ENCODE measurements at regions not wholly inside any gene's neighbourhood (a gene's known extent, or its start where the extent isn't known, plus 50 kb on each side); places are given as distances from the start of the nearest gene placed in this dataset.

DNA sequence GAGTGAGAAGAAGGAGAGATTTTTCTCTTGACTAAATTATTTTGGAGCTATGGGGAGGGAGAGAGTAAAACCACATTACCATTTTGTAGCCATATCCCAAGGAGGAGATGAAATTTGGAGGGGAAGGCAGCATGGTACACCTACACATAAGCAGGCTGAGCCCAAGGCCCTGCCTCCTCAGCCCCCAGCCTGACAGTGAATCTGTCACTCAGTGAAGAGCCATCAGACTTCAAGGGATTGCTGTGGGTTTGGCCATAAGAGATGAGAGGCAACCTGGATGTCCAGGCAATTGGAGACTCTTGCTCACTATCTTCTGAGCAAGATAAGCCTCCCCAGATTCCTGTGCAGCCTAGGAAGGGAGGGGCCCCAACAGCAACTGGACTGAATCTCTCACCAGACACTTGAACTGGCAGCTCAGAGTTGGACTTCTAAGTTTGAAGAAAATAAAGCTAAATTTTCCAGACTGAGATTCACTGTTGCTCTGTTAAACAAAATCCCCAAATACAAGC is 216.6 kb downstream of the SEMA6A start:
- intact Hi-C loops (cut with DNase I; ENCODE audit: low total_unique reads) = no loop called here
- TF ChIP-seq, protein P1, sequence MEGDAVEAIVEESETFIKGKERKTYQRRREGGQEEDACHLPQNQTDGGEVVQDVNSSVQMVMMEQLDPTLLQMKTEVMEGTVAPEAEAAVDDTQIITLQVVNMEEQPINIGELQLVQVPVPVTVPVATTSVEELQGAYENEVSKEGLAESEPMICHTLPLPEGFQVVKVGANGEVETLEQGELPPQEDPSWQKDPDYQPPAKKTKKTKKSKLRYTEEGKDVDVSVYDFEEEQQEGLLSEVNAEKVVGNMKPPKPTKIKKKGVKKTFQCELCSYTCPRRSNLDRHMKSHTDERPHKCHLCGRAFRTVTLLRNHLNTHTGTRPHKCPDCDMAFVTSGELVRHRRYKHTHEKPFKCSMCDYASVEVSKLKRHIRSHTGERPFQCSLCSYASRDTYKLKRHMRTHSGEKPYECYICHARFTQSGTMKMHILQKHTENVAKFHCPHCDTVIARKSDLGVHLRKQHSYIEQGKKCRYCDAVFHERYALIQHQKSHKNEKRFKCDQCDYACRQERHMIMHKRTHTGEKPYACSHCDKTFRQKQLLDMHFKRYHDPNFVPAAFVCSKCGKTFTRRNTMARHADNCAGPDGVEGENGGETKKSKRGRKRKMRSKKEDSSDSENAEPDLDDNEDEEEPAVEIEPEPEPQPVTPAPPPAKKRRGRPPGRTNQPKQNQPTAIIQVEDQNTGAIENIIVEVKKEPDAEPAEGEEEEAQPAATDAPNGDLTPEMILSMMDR (IDR thresholded peaks at IDR 0.05) = no peak
- Histone ChIP-seq H3K27ac (no peak overlapping the region), H3K4me3 (no peak overlapping the region), H3K4me1 (peaks cover 0 to 25% (median 13%) of the 10 kb centered on the region in 4 donors), H3K27me3 (no peaks in the 10 kb centered on the region), H3K9me3 (peaks cover 0 to 4% (median 0%) of the 10 kb centered on the region in 3 donors), H3K36me3 (peaks cover 0 to 3% (median 0%) of the 10 kb centered on the region in 3 donors)
- no peak for DNase-seq

DNA sequence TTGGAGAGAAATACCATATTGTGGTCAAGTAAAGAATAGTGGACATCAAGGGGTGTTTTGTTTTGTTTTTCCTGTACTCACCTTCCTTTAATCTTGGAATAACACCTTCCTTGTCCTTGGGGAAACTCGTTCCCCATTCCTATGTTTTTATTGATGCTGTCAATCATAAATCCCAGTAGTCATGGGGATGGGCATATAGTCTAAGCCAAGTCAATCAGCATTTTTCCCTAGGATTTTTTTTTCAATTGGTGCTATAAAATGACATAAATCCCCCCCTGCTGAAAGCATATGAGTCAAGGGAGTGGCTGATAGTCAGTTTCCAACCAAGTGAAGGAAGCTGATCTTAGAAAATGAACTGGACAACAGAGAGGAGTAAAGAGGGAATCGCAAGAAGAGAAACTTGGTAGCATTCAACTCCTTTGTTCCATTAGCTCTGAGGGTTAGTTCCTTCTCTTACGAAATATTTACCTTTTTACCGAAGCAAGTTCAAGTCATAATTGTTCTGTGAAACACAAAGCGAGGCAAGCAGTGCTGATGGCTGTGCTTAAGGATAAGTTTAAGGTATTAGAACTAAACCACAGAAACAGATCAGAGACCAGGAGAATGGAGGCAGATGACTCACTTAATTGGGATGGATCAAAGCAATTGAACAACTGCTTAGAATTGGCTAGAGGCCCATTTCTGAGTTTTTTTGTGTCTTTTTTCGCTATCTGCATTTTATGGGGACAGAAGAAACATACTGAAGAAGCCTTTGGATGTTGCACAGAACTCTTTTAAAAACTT is 218.6 kb downstream of the SEMA6A start:
- H3K27ac ChIP-seq = no peak overlapping the region
- H3K36me3 ChIP-seq = peaks cover 0 to 3% (median 0%) of the 10 kb centered on the region in 3 donors
- no peak overlapping the region for H3K4me3 ChIP-seq
- no peak for DNase-seq
- peaks cover 0 to 17% (median 8%) of the 10 kb centered on the region in 4 donors for H3K4me1 ChIP-seq
- intact Hi-C loops (cut with DNase I; ENCODE audit: low total_unique reads) = no loop called here
- peaks cover 0 to 9% (median 0%) of the 10 kb centered on the region in 3 donors for H3K9me3 ChIP-seq
- H3K27me3 ChIP-seq = no peaks in the 10 kb centered on the region
- TF ChIP-seq, protein P1 (IDR thresholded peaks at IDR 0.05) = no peak

DNA sequence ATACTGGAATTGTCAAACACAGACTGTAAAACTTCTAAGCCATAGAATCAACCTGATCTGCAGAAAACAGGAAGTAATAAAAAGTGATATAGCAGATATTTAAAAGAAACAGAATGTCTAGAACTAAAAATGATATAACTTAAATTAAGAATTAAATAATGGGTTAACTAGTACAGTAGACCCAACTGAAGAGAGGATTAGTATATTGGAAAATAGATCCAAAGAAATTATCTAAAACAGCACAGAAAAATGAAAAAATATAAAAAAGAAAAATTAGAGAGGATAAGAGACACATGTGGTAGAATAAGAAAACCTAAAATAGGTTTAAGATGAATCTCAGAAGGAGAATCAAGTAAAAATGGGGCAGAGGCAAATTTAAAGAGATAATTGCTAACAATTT is 219.9 kb downstream of the SEMA6A start:
- Histone ChIP-seq H3K9me3 (peaks cover 0 to 9% (median 0%) of the 10 kb centered on the region in 3 donors), H3K4me3 (no peak overlapping the region), H3K36me3 (peaks cover 0 to 3% (median 0%) of the 10 kb centered on the region in 3 donors), H3K4me1 (peaks cover 0 to 4% (median 0%) of the 10 kb centered on the region in 4 donors), H3K27ac (no peak overlapping the region), H3K27me3 (no peaks in the 10 kb centered on the region)
- TF ChIP-seq, protein P1 (IDR thresholded peaks at IDR 0.05) = no peak
- DNase-seq = no peak
- intact Hi-C loops (cut with DNase I; ENCODE audit: low total_unique reads) = no loop called here

DNA sequence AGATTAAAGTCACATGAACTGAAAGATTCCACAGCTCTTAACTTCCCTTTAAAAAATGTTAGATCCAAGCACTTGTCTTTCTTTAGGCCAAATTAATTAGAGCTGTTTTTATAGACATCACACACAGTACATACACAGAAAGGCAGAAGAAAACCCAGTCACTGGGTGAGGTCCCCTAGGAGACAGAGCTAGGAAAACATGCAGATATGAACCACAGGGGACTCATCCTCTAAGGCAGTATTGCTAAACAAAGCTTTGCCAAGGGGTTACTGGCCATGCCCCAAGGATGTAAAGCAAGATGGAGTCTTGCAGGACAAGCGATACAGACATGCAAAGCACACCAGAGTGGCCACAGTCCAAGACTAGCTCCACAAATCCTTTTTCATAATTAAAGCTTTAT is 227.0 kb downstream of the SEMA6A start:
- no peaks in the 10 kb centered on the region for H3K27me3 ChIP-seq
- DNase-seq = no peak
- intact Hi-C loops (cut with DNase I; ENCODE audit: low total_unique reads) = no loop called here
- no peaks in the 10 kb centered on the region for H3K36me3 ChIP-seq
- TF ChIP-seq, protein P1 (IDR thresholded peaks at IDR 0.05) = no peak
- no peak overlapping the region for H3K27ac ChIP-seq
- no peaks in the 10 kb centered on the region for H3K4me1 ChIP-seq
- H3K4me3 ChIP-seq = no peak overlapping the region
- H3K9me3 ChIP-seq = peaks cover 0 to 16% (median 12%) of the 10 kb centered on the region in 3 donors

DNA sequence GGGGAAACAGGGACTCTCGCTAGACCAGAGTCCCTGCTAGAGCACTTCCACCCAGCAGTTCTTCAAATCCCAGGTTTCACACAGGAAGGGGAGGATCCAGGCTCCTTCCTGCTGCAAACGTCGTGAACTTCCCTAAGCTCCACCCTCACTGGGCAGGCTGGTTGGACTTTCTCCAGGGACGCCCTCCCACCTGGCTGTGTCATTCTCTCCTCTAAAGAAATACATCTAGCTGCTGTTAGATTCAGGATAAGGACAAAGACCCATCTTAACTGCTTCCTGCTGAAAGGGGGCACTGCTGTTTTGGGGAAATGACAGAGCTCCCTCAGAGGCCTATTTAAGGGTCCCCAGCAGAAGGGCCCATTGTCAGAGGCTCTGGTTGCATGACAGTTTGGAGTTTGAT is 230.7 kb downstream of the SEMA6A start:
- DNase-seq = no peak
- intact Hi-C loops (cut with DNase I; ENCODE audit: low total_unique reads) = no loop called here
- Histone ChIP-seq H3K4me3 (no peak overlapping the region), H3K27me3 (no peaks in the 10 kb centered on the region), H3K36me3 (no peaks in the 10 kb centered on the region), H3K27ac (no peak overlapping the region), H3K9me3 (peaks cover 0 to 15% (median 12%) of the 10 kb centered on the region in 3 donors), H3K4me1 (no peaks in the 10 kb centered on the region)
- TF ChIP-seq, protein P1 (IDR thresholded peaks at IDR 0.05) = no peak
